Testis (tissue), 2 donors: ENCODE measurements at regions not wholly inside any gene's neighbourhood (a gene's known extent, or its start where the extent isn't known, plus 50 kb on each side); places are given as distances from the start of the nearest gene placed in this dataset.

Experiments used
- CTCF ChIP-seq, 3 experiments: fragments of 450-650 bp in 2 of 3; fragments of 200-600 bp in 1 of 3; sonication (generic) in 1 of 3; IDR thresholded peaks; one replicate each; pipeline ENCODE4 v1.5.1; 2016 to 2019; ENCODE audit warnings: antibody characterized with exemption in 3 of 3, mild to moderate bottlenecking in 2 of 3, moderate library complexity in 1 of 3
- POLR2A ChIP-seq: fragments of 450-650 bp; IDR thresholded peaks from one replicate; pipeline ENCODE4 v1.6.1; 2017; ENCODE audit warnings: antibody characterized with exemption, mild to moderate bottlenecking, moderate library complexity

DNA sequence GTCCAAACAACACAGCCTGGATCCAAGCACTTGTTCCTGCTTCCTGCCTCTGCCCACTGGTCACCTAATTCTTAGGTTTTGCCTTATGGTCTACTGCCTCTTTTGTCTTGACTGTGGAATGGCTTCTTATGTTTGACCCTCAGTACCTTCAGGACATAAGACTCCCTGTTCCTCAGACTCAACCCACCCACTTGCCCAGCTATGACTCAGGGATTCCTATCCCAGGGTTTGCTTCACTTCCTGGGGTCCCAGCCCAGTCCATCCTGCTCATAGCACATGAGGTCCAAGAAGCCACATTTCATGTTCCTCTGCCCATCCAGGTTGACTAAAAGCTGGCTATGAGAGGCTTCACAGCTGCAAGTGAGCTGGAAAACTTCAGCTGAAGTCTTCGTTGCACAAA is 320.9 kb upstream of the CDH5 start:
- TF ChIP-seq POLR2A (no peak), CTCF (IDR thresholded peaks at IDR 0.05) (no peak)
